Peyer's patch (tissue), 4 donors: ENCODE measurements at regions not wholly inside any gene's neighbourhood (a gene's known extent, or its start where the extent isn't known, plus 50 kb on each side); places are given as distances from the start of the nearest gene placed in this dataset.

Experiments used
- DNase-seq, 3 donors: peaks; one replicate each; pipeline ENCODE4 v3.0.0-alpha.2; 2017 to 2019
- H3K27ac ChIP-seq, 4 donors: fragments of 200-600 bp; sonication (generic); one replicate each; pipeline ENCODE4 v1.5.1; 2016 to 2019
- H3K27me3 ChIP-seq, 2 donors: fragments of 200-600 bp; sonication (generic); one replicate each; pipeline ENCODE4 v1.5.1; 2019
- H3K36me3 ChIP-seq, 3 donors: fragments of 200-600 bp; sonication (generic); one replicate each; pipeline ENCODE4 v1.5.1; 2016 to 2019
- H3K4me1 ChIP-seq, 4 donors: fragments of 200-600 bp; sonication (generic); one replicate each; pipeline ENCODE4 v1.5.1; 2016 to 2019
- H3K4me3 ChIP-seq, 4 donors: fragments of 200-600 bp; sonication (generic); 1 replicate in 3 of 4; 2 replicates in 1 of 4; pipeline ENCODE4 v1.5.1; 2016 to 2019; ENCODE audit warnings: mild to moderate bottlenecking in 1 of 4
- H3K9me3 ChIP-seq, 4 donors: fragments of 200-600 bp; sonication (generic); one replicate each; pipeline ENCODE4 v1.5.1; 2016 to 2019; ENCODE audit warnings: mild to moderate bottlenecking in 1 of 4
- POLR2A ChIP-seq, 2 donors: fragments of 450-650 bp; IDR thresholded peaks; one replicate each; pipeline ENCODE4 v1.5.1; 2017; ENCODE audit warnings: antibody characterized with exemption in 2 of 2, mild to moderate bottlenecking in 2 of 2, moderate library complexity in 2 of 2
- TF ChIP-seq, protein P1 (sequence below), 6 experiments: fragments of 450-650 bp in 4 of 6; fragments of 200-600 bp in 2 of 6; sonication (generic) in 1 of 6; IDR thresholded peaks; one replicate each; pipeline ENCODE4 v1.5.1; 2017 to 2019; ENCODE audit warnings: antibody characterized with exemption in 6 of 6, mild to moderate bottlenecking in 3 of 6, moderate library complexity in 1 of 6

GRCh38 chr15:36256404-36256807, 323.0 kb upstream of the CDIN1 start:
- Histone ChIP-seq H3K4me3 (no peak overlapping the region), H3K27ac (no peak overlapping the region), H3K9me3 (no peaks in the 10 kb centered on the region), H3K27me3 (no peaks in the 10 kb centered on the region), H3K4me1 (no peaks in the 10 kb centered on the region), H3K36me3 (no peaks in the 10 kb centered on the region)
- no peak for DNase-seq
- TF ChIP-seq POLR2A (IDR thresholded peaks at IDR 0.05), result no peak
- TF ChIP-seq, protein P1, sequence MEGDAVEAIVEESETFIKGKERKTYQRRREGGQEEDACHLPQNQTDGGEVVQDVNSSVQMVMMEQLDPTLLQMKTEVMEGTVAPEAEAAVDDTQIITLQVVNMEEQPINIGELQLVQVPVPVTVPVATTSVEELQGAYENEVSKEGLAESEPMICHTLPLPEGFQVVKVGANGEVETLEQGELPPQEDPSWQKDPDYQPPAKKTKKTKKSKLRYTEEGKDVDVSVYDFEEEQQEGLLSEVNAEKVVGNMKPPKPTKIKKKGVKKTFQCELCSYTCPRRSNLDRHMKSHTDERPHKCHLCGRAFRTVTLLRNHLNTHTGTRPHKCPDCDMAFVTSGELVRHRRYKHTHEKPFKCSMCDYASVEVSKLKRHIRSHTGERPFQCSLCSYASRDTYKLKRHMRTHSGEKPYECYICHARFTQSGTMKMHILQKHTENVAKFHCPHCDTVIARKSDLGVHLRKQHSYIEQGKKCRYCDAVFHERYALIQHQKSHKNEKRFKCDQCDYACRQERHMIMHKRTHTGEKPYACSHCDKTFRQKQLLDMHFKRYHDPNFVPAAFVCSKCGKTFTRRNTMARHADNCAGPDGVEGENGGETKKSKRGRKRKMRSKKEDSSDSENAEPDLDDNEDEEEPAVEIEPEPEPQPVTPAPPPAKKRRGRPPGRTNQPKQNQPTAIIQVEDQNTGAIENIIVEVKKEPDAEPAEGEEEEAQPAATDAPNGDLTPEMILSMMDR (IDR thresholded peaks at IDR 0.05), result no peak

DNA sequence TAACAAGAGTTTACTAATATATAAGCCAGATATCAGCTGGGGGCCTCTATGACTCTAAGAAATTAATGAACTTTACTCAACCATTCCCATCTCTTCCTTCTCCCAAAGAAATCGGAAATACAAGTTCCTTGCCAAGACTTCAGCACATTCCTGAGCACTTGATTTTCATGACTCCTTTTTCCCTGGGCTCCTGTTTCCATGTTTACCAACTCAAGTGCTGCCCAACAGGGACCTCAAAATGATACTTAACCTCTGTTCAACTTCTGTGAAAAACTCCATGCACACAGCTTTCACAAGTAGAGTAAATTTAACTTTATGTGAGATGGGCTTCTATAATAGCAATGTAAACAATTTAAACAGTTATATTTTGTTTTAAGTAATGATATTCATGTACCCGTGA, 315.8 kb upstream of the CDIN1 start:
- TF ChIP-seq POLR2A (IDR thresholded peaks at IDR 0.05), result no peak
- TF ChIP-seq, protein P1 (IDR thresholded peaks at IDR 0.05), result no peak
- Histone ChIP-seq H3K4me3 (no peak overlapping the region), H3K27me3 (no peaks in the 10 kb centered on the region), H3K4me1 (no peaks in the 10 kb centered on the region), H3K27ac (no peak overlapping the region), H3K36me3 (no peaks in the 10 kb centered on the region), H3K9me3 (no peaks in the 10 kb centered on the region)
- DNase-seq, result no peak

DNA sequence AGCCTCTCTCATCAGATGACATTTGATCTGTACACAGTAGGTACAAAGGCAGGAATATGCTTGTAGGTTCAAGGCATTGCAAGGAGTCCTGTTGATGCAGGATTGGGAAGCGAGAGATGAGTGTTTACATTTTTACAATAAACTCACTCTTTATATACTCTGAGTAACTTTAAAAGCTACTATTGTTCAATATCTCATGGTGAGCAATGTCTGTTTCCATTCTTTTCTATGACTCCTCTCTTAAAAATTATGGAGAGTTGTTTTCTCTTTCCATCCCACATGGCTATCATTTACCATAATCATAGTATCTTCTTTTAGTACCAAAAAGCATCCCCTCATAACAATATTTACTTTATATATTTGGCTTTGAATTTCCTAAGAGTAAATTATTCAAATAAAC, 314.0 kb upstream of the CDIN1 start:
- Histone ChIP-seq H3K4me1 (no peaks in the 10 kb centered on the region), H3K27me3 (no peaks in the 10 kb centered on the region), H3K36me3 (no peaks in the 10 kb centered on the region), H3K9me3 (no peaks in the 10 kb centered on the region), H3K4me3 (no peak overlapping the region), H3K27ac (no peak overlapping the region)
- no peak for DNase-seq
- no peak for TF ChIP-seq POLR2A (IDR thresholded peaks at IDR 0.05)
- TF ChIP-seq, protein P1 (IDR thresholded peaks at IDR 0.05), result no peak

DNA sequence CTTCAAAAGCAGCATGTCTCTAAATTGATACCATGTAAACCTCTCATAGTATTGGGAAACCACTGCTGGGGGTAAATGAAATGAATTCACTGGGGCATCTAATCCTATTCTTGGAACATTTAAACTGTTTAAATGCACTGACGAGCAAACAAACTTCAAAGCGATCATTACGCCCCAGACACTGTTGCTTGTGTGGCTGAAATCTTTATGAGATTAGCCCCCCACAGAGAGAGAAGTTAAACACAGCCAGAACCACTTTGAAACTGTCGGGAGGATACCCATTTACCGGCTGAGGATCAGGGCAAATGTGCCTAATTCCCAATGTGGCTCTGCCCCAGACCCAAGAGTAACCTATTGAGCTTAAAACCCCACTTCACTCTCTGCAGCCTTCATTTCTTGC, 308.4 kb upstream of the CDIN1 start:
- no peak for TF ChIP-seq POLR2A (IDR thresholded peaks at IDR 0.05)
- TF ChIP-seq, protein P1 (IDR thresholded peaks at IDR 0.05), result no peak

DNA sequence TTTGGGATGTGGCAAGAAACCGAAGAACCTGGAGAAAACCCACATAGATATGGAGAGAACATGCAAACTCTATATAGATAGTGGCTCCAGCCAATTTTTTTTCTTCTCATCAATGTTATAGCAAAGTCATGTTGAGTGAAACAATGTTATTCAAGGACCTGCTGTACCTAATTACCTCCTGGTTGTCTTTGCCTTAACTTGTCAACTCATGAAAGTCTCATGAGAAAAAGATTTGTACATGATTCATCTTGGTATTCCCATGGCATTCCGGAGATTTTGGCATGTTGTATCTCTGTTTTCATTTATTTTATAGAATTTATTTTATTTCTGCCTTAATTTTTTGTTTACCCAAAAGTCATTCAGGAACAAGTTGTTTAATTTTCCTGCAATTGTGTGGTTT, 303.8 kb upstream of the CDIN1 start:
- Histone ChIP-seq H3K36me3 (no peaks in the 10 kb centered on the region), H3K9me3 (peaks cover 0 to 6% (median 0%) of the 10 kb centered on the region in 4 donors), H3K4me3 (no peak overlapping the region), H3K27me3 (no peaks in the 10 kb centered on the region), H3K4me1 (no peaks in the 10 kb centered on the region), H3K27ac (no peak overlapping the region)
- TF ChIP-seq POLR2A (IDR thresholded peaks at IDR 0.05), result no peak
- TF ChIP-seq, protein P1 (IDR thresholded peaks at IDR 0.05), result no peak
- DNase-seq, result no peak

More for the DNA sequence above, 308.4 kb upstream of the CDIN1 start:
- DNase-seq, result no peak
- Histone ChIP-seq H3K9me3 (no peaks in the 10 kb centered on the region), H3K27me3 (no peaks in the 10 kb centered on the region), H3K36me3 (no peaks in the 10 kb centered on the region), H3K27ac (no peak overlapping the region), H3K4me1 (no peaks in the 10 kb centered on the region), H3K4me3 (no peak overlapping the region)

- no peak overlapping the region for H3K27ac ChIP-seq
- DNase-seq, result no peak
- H3K36me3 ChIP-seq, result no peaks in the 10 kb centered on the region
- peaks cover 0 to 6% (median 0%) of the 10 kb centered on the region in 4 donors for H3K9me3 ChIP-seq
- H3K4me3 ChIP-seq, result no peak overlapping the region
- H3K27me3 ChIP-seq, result no peaks in the 10 kb centered on the region
- no peaks in the 10 kb centered on the region for H3K4me1 ChIP-seq
- TF ChIP-seq, protein P1 (IDR thresholded peaks at IDR 0.05), result no peak
- no peak for TF ChIP-seq POLR2A (IDR thresholded peaks at IDR 0.05)
These were observed 301.2 kb upstream of the CDIN1 start for GRCh38 chr15:36278219-36278618.
